ENCODE measurements at regions not wholly inside any gene's neighbourhood (a gene's known extent, or its start where the extent isn't known, plus 50 kb on each side); places are given as distances from the start of the nearest gene placed in this dataset.
"Not testable (repeated sequence)": the region's sequence is repeated elsewhere in the genome, so short reads cannot be mapped to it uniquely, and the experiment has no call there.

DNA sequence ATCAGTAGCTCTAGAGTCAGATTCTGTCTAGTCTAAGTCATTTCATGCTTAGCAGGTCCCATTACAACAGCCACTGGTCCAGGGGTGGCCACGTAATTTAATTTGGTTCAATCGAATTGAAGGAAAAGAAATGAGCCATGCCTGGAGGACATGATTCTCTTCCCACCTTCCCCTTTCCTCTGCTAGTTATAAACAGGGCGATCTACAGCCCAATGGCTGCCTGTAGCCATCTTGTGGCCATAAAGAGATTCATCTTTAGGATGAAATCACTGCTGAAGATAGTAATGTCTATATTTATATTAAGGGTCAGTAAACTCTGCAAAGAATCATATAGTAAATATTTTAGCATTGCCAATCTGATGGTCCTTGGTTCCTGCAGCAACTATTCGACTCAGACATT is 107.4 kb downstream of the SPDYE17 start:
- H3K27ac ChIP-seq (ENCODE audit: low read length); DNase-seq (ENCODE audit: low read depth, low spot score); H3K27me3 ChIP-seq (ENCODE audit: control insufficient read depth, insufficient read depth, low read length); H3K36me3 ChIP-seq (ENCODE audit: control insufficient read depth, insufficient read depth, low read length); H3K4me3 ChIP-seq (ENCODE audit: low read length); H3K4me1 ChIP-seq (ENCODE audit: control insufficient read depth, insufficient read depth, low read length); H3K9me3 ChIP-seq (ENCODE audit: control insufficient read depth, insufficient read depth, low read length): not testable (repeated sequence)
- no CpG with 5 or more reads among the region's 4 CpGs for WGBS (ENCODE audit: insufficient coverage, insufficient read length)

DNA sequence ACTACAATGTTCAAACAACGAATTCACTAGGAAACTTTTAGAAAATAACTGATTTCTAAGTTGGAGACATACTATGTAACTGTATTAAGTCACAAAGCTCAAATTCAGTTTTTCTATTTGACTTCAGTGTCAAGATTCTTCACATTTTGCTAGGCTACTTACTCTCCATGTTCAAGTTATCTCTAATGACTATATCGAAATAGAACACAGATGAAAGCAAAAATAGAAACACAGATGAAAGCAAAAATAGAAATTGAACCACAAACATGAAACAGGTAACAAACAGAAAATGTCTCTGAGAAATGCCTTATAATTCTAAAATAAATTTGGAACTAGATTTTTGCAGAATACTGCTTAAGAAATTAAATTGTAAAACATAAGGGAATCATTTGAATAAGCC is 113.5 kb downstream of the SPDYE17 start:
- not testable (repeated sequence) for DNase-seq (ENCODE audit: low read depth, low spot score); H3K27ac ChIP-seq (ENCODE audit: low read length); H3K4me3 ChIP-seq (ENCODE audit: low read length); H3K36me3 ChIP-seq (ENCODE audit: control insufficient read depth, insufficient read depth, low read length); H3K4me1 ChIP-seq (ENCODE audit: control insufficient read depth, insufficient read depth, low read length); H3K9me3 ChIP-seq (ENCODE audit: control insufficient read depth, insufficient read depth, low read length); H3K27me3 ChIP-seq (ENCODE audit: control insufficient read depth, insufficient read depth, low read length)
- WGBS (ENCODE audit: insufficient coverage, insufficient read length): no CpG with 5 or more reads among the region's 2 CpGs

DNA sequence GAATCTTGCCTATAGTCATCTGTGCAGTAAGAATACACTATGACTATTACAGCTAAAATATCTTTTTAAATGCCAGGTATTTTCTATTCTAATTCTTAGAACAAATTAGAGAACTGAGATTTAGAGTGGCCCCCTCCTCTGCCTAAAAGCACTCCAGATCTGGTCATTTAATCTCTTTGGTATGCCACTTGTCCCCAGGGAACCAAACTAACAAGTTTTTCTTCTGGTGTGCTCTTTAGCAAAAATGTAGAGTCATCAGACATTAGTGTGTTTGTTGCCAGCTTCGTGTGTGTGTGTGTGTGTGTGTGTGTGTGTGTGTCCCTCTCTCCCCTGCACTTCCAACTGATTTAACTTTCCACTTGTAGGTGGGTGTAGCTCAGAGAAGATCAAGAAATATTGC is 117.8 kb downstream of the SPDYE17 start:
- H3K36me3 ChIP-seq (ENCODE audit: control insufficient read depth, insufficient read depth, low read length); H3K27ac ChIP-seq (ENCODE audit: low read length); H3K4me3 ChIP-seq (ENCODE audit: low read length); H3K4me1 ChIP-seq (ENCODE audit: control insufficient read depth, insufficient read depth, low read length); DNase-seq (ENCODE audit: low read depth, low spot score); H3K9me3 ChIP-seq (ENCODE audit: control insufficient read depth, insufficient read depth, low read length); H3K27me3 ChIP-seq (ENCODE audit: control insufficient read depth, insufficient read depth, low read length): not testable (repeated sequence)
- WGBS (ENCODE audit: insufficient coverage, insufficient read length): no CpG with 5 or more reads among the region's 1 CpG

DNA sequence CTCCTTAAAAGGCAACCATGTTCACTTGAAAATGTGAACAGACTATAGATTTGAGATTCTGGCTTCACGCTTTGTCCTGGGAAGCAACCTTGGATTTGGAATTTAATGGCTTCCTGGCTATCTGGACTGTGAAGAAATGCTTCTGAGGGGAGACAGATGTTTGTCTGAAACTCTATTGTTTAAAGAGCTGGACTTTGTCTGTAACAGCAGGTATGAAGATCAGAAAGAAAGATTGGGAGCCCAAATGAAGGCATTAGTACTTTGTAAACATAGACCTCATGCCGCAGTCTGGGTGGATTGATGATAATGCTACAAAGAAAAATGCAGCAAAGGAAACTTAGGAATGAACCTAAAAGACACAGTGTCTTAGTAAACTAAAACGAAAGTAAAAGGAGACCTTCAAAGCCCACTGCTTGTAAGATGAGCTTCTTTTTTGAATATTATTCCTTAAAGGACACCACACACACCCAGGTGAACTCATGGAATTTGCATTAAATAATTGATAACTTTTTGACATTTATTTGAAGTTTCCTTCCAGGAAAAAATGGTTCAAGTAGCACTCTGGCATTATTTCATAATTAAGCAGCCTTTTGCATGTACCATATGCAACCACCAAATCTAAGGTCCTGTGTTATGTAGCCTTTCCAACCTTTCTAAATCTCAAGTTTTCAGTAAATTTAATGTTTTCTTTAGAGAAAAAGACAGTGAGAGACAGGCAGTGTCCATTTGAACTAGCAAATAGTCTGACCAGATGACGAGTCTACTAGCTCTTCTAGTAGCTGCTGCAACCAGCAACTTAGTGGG is 119.9 kb downstream of the SPDYE17 start:
- not testable (repeated sequence) for H3K27ac ChIP-seq (ENCODE audit: low read length); H3K27me3 ChIP-seq (ENCODE audit: control insufficient read depth, insufficient read depth, low read length); H3K36me3 ChIP-seq (ENCODE audit: control insufficient read depth, insufficient read depth, low read length); H3K4me3 ChIP-seq (ENCODE audit: low read length); DNase-seq (ENCODE audit: low read depth, low spot score); H3K4me1 ChIP-seq (ENCODE audit: control insufficient read depth, insufficient read depth, low read length); H3K9me3 ChIP-seq (ENCODE audit: control insufficient read depth, insufficient read depth, low read length)
- WGBS (ENCODE audit: insufficient coverage, insufficient read length): no CpG with 5 or more reads among the region's 4 CpGs

DNA sequence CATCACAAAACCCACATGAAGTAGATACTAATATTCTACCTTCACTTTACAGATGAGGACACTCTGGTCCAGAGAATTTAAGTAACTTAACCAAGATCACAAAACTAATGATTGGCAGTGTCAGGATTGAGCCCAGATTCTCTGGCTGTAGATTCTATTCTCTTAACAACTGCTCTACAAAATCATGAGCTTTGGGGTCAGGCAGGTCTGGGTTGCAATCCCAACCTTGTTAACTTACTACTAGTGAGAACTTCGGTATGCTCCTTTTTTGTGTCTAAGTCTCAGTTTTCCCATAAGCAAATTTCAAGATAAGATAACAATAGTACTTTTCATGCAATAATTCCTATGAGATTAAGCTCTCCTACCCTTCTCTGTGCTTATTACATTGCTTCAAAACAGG is 127.5 kb downstream of the SPDYE17 start:
- DNase-seq (ENCODE audit: low read depth, low spot score); H3K27ac ChIP-seq (ENCODE audit: low read length); H3K4me1 ChIP-seq (ENCODE audit: control insufficient read depth, insufficient read depth, low read length); H3K4me3 ChIP-seq (ENCODE audit: low read length); H3K9me3 ChIP-seq (ENCODE audit: control insufficient read depth, insufficient read depth, low read length); H3K27me3 ChIP-seq (ENCODE audit: control insufficient read depth, insufficient read depth, low read length); H3K36me3 ChIP-seq (ENCODE audit: control insufficient read depth, insufficient read depth, low read length): not testable (repeated sequence)
- no CpG with 5 or more reads among the region's 1 CpG for WGBS (ENCODE audit: insufficient coverage, insufficient read length)

DNA sequence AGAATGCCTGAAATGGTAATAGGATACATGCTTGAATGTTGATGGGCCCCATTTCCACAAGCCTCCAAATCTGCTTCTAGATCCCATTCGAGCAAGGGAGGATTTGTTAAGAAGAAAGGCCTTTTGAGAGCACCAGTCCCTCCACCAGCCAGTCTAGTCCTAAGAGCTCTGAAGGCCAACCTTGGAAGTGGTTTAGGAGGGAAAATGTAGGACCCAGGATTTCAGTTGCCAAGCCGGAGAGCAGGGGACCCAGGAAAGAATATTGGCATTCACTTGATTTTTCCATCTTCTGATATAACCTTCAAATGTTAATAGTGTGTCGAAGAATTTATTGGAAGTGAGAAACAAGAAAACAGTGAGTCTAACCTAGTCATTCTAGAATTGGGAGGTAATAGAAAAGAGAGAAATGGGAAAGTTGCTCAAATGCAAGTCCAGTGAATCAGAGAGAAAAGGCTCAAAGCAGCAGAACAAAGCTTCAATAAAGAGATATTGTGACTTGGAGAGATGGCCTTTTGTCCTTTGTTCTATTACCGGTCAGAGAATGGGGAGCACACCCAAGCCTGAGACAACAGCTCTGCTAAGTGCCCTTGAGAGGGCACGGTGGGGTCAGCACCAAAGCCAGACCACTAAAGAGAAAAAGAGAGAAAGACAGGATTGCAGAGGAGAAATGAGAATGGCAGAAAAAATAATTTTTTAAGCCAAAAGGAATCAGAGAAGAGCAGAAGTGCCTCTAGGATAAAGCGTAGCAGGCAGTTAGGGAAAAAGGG is 130.0 kb downstream of the SPDYE17 start:
- H3K27me3 ChIP-seq (ENCODE audit: control insufficient read depth, insufficient read depth, low read length); DNase-seq (ENCODE audit: low read depth, low spot score); H3K4me3 ChIP-seq (ENCODE audit: low read length); H3K4me1 ChIP-seq (ENCODE audit: control insufficient read depth, insufficient read depth, low read length); H3K9me3 ChIP-seq (ENCODE audit: control insufficient read depth, insufficient read depth, low read length); H3K27ac ChIP-seq (ENCODE audit: low read length); H3K36me3 ChIP-seq (ENCODE audit: control insufficient read depth, insufficient read depth, low read length): not testable (repeated sequence)
- WGBS (ENCODE audit: insufficient coverage, insufficient read length): no CpG with 5 or more reads among the region's 6 CpGs

DNA sequence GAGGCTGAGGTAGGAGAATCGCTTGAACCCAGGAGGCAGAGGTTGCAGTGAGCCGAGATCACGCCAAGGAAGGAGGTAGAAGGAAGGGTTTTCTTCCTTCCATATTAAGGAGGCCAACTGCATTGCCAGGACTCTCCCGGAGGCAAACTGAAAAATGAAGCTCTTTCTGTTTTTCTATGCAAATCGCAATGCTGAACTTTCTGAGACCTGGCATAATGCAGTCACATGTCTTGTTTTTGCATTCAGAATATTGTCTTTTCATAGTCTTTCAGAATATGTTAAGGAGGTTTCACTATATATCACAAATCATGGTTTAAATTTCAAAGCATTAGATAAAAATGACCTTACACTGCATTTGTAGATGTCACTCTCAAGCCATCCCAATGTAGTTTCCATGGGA is 133.4 kb downstream of the SPDYE17 start:
- no CpG with 5 or more reads among the region's 5 CpGs for WGBS (ENCODE audit: insufficient coverage, insufficient read length)
- not testable (repeated sequence) for H3K27ac ChIP-seq (ENCODE audit: low read length); H3K36me3 ChIP-seq (ENCODE audit: control insufficient read depth, insufficient read depth, low read length); DNase-seq (ENCODE audit: low read depth, low spot score); H3K27me3 ChIP-seq (ENCODE audit: control insufficient read depth, insufficient read depth, low read length); H3K4me1 ChIP-seq (ENCODE audit: control insufficient read depth, insufficient read depth, low read length); H3K4me3 ChIP-seq (ENCODE audit: low read length); H3K9me3 ChIP-seq (ENCODE audit: control insufficient read depth, insufficient read depth, low read length)

DNA sequence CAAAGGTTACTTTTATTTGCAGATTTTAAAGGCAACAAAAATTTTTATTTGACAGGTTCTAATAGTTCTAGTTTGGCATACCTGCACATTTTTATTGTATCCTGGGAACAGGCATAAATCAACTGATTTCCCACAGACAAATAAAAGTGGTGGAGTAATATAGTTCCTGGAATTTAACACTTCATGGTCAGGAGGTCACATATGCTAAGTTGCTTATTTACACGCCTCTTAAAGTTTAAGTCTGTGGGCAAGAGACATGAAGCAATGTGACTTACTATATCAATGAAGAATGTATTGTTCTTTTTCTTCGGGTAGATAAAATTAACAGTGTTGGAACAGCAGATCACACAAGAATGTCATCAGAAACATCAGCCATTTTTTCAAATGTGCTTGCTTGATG is 135.2 kb downstream of the SPDYE17 start:
- not testable (repeated sequence) for H3K27me3 ChIP-seq (ENCODE audit: control insufficient read depth, insufficient read depth, low read length)

DNA sequence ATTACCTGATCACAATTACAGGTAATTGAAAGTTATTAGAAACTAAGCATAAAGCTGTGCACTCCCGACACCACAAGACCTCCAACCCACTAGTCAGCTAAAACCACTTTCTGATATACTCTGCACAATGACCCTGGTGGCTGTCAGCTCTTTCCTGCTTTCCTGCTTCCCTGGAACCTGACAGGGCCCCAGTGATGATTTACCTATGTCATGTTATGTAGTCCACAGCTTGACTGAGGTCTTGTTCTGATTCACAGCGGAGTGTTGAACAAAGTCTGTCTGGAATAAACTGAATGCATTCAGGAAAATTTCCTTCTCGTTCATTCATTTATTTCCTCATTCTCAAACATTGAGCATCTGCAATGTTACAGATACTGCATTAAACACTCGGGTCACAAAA is 136.5 kb downstream of the SPDYE17 start:
- not testable (repeated sequence) for DNase-seq (ENCODE audit: low read depth, low spot score); H3K27ac ChIP-seq (ENCODE audit: low read length); H3K36me3 ChIP-seq (ENCODE audit: control insufficient read depth, insufficient read depth, low read length); H3K4me1 ChIP-seq (ENCODE audit: control insufficient read depth, insufficient read depth, low read length); H3K27me3 ChIP-seq (ENCODE audit: control insufficient read depth, insufficient read depth, low read length); H3K9me3 ChIP-seq (ENCODE audit: control insufficient read depth, insufficient read depth, low read length); H3K4me3 ChIP-seq (ENCODE audit: low read length)
- no CpG with 5 or more reads among the region's 4 CpGs for WGBS (ENCODE audit: insufficient coverage, insufficient read length)

More for the DNA sequence above, 135.2 kb downstream of the SPDYE17 start:
- H3K4me1 ChIP-seq (ENCODE audit: control insufficient read depth, insufficient read depth, low read length); H3K4me3 ChIP-seq (ENCODE audit: low read length); H3K36me3 ChIP-seq (ENCODE audit: control insufficient read depth, insufficient read depth, low read length); H3K9me3 ChIP-seq (ENCODE audit: control insufficient read depth, insufficient read depth, low read length); DNase-seq (ENCODE audit: low read depth, low spot score); H3K27ac ChIP-seq (ENCODE audit: low read length): not testable (repeated sequence)
- WGBS (ENCODE audit: insufficient coverage, insufficient read length): no CpG with 5 or more reads among the region's 2 CpGs

DNA sequence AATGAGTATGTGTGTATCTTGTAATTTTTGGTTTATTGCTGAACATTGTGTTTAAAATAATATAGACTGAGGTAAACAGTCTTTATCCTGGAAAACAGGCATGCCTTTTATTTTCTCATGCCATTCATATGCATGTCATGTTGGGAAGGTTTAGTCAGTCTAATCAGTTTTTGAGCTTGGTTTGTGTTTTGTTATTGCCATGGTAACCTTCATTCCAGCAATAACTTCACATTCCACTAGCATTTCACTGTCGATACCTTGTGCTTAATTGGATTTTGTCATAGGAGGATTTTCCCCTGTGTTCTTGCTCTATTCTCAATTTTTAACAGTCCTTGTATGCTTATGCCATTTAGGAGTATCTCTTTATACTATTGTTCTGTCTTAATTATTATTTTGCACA is 140.4 kb downstream of the SPDYE17 start:
- not testable (repeated sequence) for H3K4me3 ChIP-seq (ENCODE audit: low read length); H3K9me3 ChIP-seq (ENCODE audit: control insufficient read depth, insufficient read depth, low read length); H3K36me3 ChIP-seq (ENCODE audit: control insufficient read depth, insufficient read depth, low read length); DNase-seq (ENCODE audit: low read depth, low spot score); H3K27me3 ChIP-seq (ENCODE audit: control insufficient read depth, insufficient read depth, low read length); H3K4me1 ChIP-seq (ENCODE audit: control insufficient read depth, insufficient read depth, low read length); H3K27ac ChIP-seq (ENCODE audit: low read length)
- WGBS (ENCODE audit: insufficient coverage, insufficient read length): no CpG with 5 or more reads among the region's 1 CpG

Data from iPS DF 6.9 (cell line).